HG03045 (cell line): ENCODE measurements at regions not wholly inside any gene's neighbourhood (a gene's known extent, or its start where the extent isn't known, plus 50 kb on each side); places are given as distances from the start of the nearest gene placed in this dataset.

Experiments used
- ATAC-seq: cut with Tn5 transposase; IDR thresholded peaks from one replicate; pipeline ENCODE4 v1.9.1; 2021; ENCODE audit warnings: mild to moderate bottlenecking, moderate library complexity; ENCODE audit not compliant: unreplicated experiment

- no peak for ATAC-seq
Observed at GRCh38 chr5:173529861-173530260, 86.6 kb downstream of the BOD1 start.

GRCh38 chr5:173527671-173528070 lies 88.8 kb downstream of the BOD1 start:
- no peak for ATAC-seq

DNA sequence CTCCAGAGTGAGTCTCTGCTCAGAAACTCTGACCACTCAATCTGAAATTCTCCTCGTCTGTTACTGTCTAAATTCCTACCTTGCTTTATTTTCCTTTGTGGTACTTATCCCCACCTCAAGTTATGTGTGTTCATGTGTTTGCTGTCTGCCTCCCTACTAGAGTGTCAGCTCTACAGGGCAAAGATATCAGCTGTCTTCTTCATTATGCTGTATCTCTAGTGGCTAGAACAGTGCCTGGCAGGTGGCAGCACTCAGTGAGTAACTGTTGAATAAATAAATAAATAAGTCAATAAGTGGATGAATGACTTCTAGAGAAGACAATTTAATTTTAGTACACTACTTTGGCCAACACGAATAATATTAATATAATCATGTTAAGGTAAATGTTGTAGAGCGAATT lies 92.3 kb downstream of the BOD1 start:
- ATAC-seq: no peak

DNA sequence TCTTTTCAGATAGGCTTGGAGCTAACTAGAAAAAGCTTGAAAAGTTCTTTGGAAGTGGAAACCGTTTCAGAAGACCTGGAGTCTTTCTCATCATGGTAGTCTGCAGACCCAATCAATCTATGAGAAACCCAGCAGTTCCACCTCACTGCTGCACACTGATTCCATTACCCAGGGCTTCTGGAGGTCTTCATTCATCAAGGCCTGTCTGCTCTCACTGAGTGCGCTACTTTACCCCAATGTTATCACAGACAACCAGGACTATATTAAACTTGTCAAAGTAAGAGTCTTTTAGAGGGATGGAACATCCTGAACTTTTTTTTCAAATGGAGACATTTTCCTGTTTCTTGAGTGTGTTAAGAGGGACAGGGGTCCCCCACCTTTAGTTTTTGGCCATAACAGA lies 93.1 kb downstream of the BOD1 start:
- ATAC-seq: no peak

- no peak for ATAC-seq
Observed at GRCh38 chr5:173522518-173522917, 93.9 kb downstream of the BOD1 start.

DNA sequence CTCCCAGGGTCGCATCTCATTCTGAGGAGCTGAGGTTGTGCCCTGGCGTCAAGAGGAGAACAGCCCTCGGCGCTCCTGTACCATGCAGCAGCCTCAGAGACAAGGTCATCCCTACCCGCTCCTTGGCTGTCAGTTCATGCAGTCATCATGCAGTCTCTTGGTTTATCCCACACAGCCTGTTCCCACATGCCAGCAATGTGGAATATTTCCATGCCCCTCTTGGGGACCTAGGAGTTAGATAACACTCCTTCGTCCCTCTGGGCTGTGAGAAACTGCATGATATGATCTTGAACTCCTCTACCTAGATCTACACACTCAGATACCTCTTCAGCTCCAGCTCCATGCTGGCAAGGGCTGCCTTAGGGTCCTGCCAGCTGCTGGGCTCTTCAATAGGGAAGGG lies 97.6 kb downstream of the BOD1 start:
- ATAC-seq: no peak

GRCh38 chr5:173517648-173518047 lies 98.8 kb downstream of the BOD1 start:
- ATAC-seq: no peak

DNA sequence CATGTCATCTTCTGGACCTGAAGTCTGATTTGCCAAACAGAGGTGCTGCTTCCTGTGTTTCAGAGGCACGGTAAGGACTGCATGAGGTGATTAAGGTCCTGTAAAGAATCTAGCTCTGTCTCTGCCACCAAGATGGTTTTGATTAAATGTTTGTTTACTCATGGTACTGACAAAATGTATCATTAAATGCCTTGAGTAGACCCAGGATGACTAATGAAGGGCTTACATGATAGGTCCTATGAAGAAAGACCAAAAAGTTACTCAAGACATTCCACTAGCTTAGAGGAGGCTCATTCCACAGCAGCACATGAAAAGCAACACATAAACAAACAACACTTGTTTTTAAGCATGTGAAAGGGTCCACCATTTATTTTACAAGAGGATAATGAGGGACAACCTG lies 100.9 kb downstream of the BOD1 start:
- ATAC-seq: no peak

DNA sequence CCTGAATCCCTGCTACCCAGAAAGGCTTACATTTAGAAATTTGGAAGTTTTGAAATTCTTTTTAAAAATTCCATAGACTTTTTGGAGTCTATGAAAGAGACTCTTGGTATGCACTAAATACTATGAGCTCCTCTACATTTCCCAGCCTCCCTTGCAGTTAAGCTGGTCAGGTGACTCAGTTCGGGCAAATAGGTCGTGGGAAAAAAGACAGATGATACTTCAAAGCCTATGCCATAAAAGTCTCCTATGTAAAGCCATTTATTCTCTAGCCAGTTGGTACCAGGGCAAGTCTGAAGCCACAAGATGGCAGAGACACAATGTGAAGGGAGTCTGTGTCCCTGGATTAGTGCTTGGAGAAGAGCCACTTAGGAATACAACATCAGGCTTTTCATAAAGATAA lies 101.8 kb downstream of the BOD1 start:
- ATAC-seq: no peak

- ATAC-seq: no peak
Observed at GRCh38 chr5:173513521-173513991, 102.9 kb downstream of the BOD1 start.

GRCh38 chr5:173512637-173513435 lies 103.6 kb downstream of the BOD1 start:
- ATAC-seq: no peak

- ATAC-seq: no peak
Observed at GRCh38 chr5:173509060-173509459, 107.4 kb downstream of the BOD1 start.

DNA sequence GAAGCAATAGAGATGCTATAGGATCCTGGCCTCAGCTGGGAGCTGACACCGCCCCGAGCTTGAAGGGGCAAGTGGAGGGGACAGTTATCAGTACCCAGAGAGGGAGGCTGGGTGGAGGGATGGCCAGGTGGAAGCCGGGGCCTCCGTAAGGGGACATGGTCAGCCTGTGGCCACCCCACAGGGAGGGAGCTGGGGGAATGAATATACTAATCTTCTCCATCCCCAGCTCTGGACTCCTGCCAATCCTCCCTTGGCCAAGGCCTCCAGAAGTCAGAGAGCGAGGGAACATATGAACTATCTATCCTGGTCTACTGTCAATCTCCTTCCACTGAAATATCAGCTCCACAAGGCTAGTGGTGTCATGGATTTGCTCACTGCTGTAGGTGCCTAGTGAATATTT lies 109.3 kb downstream of the BOD1 start:
- no peak for ATAC-seq

- no peak for ATAC-seq
Observed at GRCh38 chr5:173505634-173506033, 110.8 kb downstream of the BOD1 start.

- no peak for ATAC-seq
Observed at GRCh38 chr5:173501922-173502321, 114.5 kb downstream of the BOD1 start.

DNA sequence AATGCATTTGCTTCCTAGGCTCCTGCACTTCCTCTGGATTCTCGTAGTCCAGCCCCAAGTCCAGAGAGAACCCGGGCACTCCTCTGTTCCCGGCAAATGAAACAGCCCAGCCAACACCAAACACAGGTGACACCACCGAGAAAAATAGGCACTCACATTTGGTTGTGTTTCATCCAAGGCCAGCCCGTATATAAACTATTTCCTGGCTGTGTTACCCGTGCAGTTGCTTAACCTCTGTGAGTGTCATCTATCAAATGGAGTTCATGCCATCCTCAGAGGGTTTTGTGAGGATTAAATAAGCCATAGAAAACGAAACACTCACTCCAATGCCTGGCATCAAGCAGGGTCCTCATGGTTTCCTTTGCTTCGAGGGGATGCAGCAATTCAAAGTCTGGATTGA lies 115.2 kb downstream of the BOD1 start:
- no peak for ATAC-seq

DNA sequence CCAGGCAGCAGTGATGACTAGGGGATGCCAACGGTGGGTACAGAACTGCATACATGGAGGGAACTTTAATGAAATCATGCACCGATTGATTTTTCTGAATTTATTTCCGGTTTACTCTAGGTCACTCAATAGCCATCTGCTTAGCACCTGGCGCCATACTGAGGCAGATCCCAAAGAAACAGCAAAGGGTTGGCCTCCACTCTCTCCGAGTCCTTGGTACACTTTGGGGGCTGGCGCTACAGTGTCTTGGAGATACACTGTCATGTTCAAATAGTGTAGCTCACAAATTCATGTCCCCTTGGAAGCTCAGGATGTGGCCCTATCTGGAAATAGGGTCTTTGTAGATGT lies 116.3 kb downstream of the BOD1 start:
- ATAC-seq: no peak

- ATAC-seq: no peak
Observed at GRCh38 chr5:173499471-173500212, 116.8 kb downstream of the BOD1 start.

DNA sequence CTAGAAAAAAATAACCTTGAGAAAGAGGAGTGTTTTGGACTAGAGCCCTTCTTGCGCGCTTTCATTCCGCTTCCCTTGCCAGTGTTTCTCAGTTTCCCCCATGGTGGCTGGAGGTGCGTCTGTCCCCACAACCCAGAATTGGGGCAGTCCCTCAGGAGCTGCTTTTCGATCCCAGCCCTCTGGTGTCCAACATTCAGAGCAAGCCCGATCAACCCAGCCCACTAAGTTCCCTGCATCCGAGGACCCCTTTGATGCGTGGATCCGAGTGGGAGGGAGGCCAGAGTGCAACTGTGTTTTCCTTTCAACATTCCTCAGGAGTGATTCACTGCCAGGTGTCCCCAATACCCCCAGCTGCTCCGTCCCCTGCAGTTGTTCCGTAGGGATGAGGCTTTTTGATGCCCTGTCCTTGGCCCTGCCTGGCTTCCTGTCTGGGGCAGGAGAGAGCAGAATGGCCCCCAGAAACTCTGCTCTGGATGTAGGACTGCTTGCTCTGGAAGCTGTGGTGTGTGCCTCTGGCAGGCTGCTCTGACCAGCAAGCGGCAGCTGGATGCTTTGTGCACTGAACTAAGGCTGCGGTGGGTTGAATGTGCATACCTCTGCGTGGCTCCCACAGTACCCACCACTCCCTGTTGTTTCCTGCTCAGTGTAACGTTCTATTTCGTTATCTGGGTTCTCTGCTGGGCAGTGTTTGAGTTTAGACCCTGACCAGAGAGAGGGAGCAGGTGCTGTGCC lies 117.5 kb downstream of the BOD1 start:
- ATAC-seq: no peak

- no peak for ATAC-seq
Observed at GRCh38 chr5:173498286-173498685, 118.2 kb downstream of the BOD1 start.

GRCh38 chr5:173497685-173498084 lies 118.8 kb downstream of the BOD1 start:
- no peak for ATAC-seq

DNA sequence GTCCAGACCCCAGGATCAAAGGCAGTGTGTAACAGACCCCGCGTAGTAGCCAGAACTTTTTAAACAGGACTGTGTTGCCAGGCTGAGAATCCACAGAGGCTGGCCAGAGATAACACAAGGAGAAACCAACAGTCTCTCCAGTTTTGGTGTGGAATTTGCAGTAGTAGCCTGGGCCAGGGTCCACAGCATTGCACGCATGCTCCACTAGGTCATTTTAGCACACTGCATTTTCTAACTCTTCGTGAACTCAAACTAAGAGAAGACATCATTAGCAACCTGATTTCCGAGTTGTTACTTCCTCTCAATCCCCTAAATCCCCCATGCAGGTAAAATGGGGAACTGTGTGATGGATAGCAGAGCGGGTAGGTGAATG lies 119.6 kb downstream of the BOD1 start:
- no peak for ATAC-seq
